ENCODE measurements at regions not wholly inside any gene's neighbourhood (a gene's known extent, or its start where the extent isn't known, plus 50 kb on each side); places are given as distances from the start of the nearest gene placed in this dataset.
A peak's percentile ranks its signal among the peaks of the same experiment; 100 is the strongest.

GRCh38 chr6:4560221-4561077, 215.8 kb upstream of the CDYL start:
- DNase-seq (ENCODE audit: low read depth) = no peak

- no peak for DNase-seq (ENCODE audit: low read depth)
Observed at GRCh38 chr6:4559281-4559875, 216.8 kb upstream of the CDYL start.

GRCh38 chr6:4554645-4555044, 221.6 kb upstream of the CDYL start:
- DNase-seq (ENCODE audit: low read depth) = no peak

- no peak for DNase-seq (ENCODE audit: low read depth)
Observed at GRCh38 chr6:4553387-4553786, 222.8 kb upstream of the CDYL start.

GRCh38 chr6:4550227-4550597, 226.0 kb upstream of the CDYL start:
- DNase-seq (ENCODE audit: low read depth) = no peak

GRCh38 chr6:4549556-4550226, 226.5 kb upstream of the CDYL start:
- no peak for DNase-seq (ENCODE audit: low read depth)

GRCh38 chr6:4545893-4546292, 230.3 kb upstream of the CDYL start:
- no peak for DNase-seq (ENCODE audit: low read depth)

GRCh38 chr6:4543596-4543995, 232.6 kb upstream of the CDYL start:
- peak; percentile 30 for DNase-seq (ENCODE audit: low read depth)

- DNase-seq (ENCODE audit: low read depth) = peak; percentile 55
Observed at GRCh38 chr6:4533576-4533975, 242.6 kb upstream of the CDYL start.

- DNase-seq (ENCODE audit: low read depth) = no peak
Observed at GRCh38 chr6:4531406-4531805, 244.8 kb upstream of the CDYL start.

GRCh38 chr6:4522453-4522852, 253.8 kb upstream of the CDYL start:
- DNase-seq (ENCODE audit: low read depth) = no peak

- DNase-seq (ENCODE audit: low read depth) = no peak
Observed at GRCh38 chr6:4521070-4521469, 255.1 kb upstream of the CDYL start.

GRCh38 chr6:4518506-4518905, 257.7 kb upstream of the CDYL start:
- DNase-seq (ENCODE audit: low read depth) = no peak

- DNase-seq (ENCODE audit: low read depth) = no peak
Observed at GRCh38 chr6:4516206-4516605, 260.0 kb upstream of the CDYL start.

- DNase-seq (ENCODE audit: low read depth) = no peak
Observed at GRCh38 chr6:4513561-4513960, 262.6 kb upstream of the CDYL start.

GRCh38 chr6:4512051-4512471, 264.1 kb upstream of the CDYL start:
- no peak for DNase-seq (ENCODE audit: low read depth)

GRCh38 chr6:4511641-4512020, 264.6 kb upstream of the CDYL start:
- no peak for DNase-seq (ENCODE audit: low read depth)

GRCh38 chr6:4510906-4511640, 265.1 kb upstream of the CDYL start:
- DNase-seq (ENCODE audit: low read depth) = no peak

- no peak for DNase-seq (ENCODE audit: low read depth)
Observed at GRCh38 chr6:4510317-4510716, 265.9 kb upstream of the CDYL start.

- no peak for DNase-seq (ENCODE audit: low read depth)
Observed at GRCh38 chr6:4509506-4509905, 266.7 kb upstream of the CDYL start.

GRCh38 chr6:4506792-4507191, 269.4 kb upstream of the CDYL start:
- DNase-seq (ENCODE audit: low read depth) = peak; percentile 40

GRCh38 chr6:4506223-4506622, 270.0 kb upstream of the CDYL start:
- no peak for DNase-seq (ENCODE audit: low read depth)

All from M059J (cell line).